Stimulated activated memory B cell treated with anti-CD40 and anti-IgM and Interleukin-4, amounts not matched to agents 10 μg/mL and 1 μg/mL and 100 μg/mL, for 72 hours (primary cell): ENCODE measurements at regions not wholly inside any gene's neighbourhood (a gene's known extent, or its start where the extent isn't known, plus 50 kb on each side); places are given as distances from the start of the nearest gene placed in this dataset.

Experiments used
- ATAC-seq: fragments of 150-1000 bp; cut with Tn5 transposase; 2 replicates; pipeline ENCODE4 v1.10.0; 2021
- H3K27ac Mint-ChIP-seq: one replicate; pipeline ENCODE4 v1.8.0; 2022; ENCODE audit warnings: mild to moderate bottlenecking, mixed read lengths
- H3K27me3 Mint-ChIP-seq: one replicate; pipeline ENCODE4 v1.8.0; 2022; ENCODE audit warnings: mixed read lengths
- H3K36me3 Mint-ChIP-seq: one replicate; pipeline ENCODE4 v1.8.0; 2022; ENCODE audit warnings: mixed read lengths
- H3K4me1 Mint-ChIP-seq: one replicate; pipeline ENCODE4 v1.8.0; 2022; ENCODE audit warnings: mixed read lengths
- H3K4me3 Mint-ChIP-seq: one replicate; pipeline ENCODE4 v1.8.0; 2022; ENCODE audit warnings: mild to moderate bottlenecking, moderate library complexity, mixed read lengths
- H3K9me3 Mint-ChIP-seq: one replicate; pipeline ENCODE4 v1.8.0; 2022; ENCODE audit warnings: mixed read lengths

DNA sequence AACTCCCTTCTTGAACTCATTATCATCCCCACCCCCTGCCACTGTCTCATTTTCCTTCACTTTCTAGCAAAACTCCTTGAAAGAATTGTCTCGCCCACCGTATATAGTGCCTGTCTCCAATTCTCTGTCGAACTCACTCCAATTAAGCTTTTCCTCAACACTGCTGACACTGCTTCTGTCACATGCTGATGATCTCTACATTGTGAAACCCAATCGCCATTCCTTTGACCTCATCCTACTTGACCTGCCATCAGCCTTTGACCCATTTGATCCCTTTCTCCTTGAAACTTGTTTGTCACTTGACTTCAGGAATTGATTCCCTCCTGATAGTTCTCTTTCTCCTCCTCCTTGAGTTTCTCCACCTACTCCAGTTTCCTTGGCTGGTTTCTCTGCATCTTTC lies 54.8 kb downstream of the CCDC71L start:
- Mint-ChIP-seq H3K36me3 (no peaks in the 10 kb centered on the region), H3K4me1 (no peaks in the 10 kb centered on the region), H3K9me3 (no peaks in the 10 kb centered on the region), H3K27ac (no peak overlapping the region), H3K4me3 (no peak overlapping the region), H3K27me3 (no peaks in the 10 kb centered on the region)
- ATAC-seq = no peak

DNA sequence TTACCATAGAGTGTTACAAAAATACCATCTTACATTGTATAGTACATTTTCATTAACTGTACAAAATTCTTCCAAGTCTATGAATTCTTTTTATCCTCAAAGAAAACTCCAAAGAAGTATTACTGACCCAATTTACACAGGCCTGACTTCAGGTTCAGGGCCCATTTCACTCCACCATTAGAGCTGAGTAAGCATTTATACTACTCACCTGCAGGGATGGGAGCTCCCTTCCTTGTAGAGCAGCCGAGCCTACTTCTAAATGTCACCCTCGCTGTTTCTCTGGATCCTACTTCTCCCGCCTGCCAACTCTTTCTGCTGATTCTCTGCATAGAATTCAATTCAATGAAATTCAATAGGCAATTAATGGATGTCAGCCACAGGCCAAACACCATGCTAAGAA lies 56.0 kb downstream of the CCDC71L start:
- no peaks in the 10 kb centered on the region for H3K4me1 Mint-ChIP-seq
- ATAC-seq = no peak
- H3K27ac Mint-ChIP-seq = no peak overlapping the region
- H3K27me3 Mint-ChIP-seq = no peaks in the 10 kb centered on the region
- H3K9me3 Mint-ChIP-seq = no peaks in the 10 kb centered on the region
- H3K4me3 Mint-ChIP-seq = no peak overlapping the region
- no peaks in the 10 kb centered on the region for H3K36me3 Mint-ChIP-seq

DNA sequence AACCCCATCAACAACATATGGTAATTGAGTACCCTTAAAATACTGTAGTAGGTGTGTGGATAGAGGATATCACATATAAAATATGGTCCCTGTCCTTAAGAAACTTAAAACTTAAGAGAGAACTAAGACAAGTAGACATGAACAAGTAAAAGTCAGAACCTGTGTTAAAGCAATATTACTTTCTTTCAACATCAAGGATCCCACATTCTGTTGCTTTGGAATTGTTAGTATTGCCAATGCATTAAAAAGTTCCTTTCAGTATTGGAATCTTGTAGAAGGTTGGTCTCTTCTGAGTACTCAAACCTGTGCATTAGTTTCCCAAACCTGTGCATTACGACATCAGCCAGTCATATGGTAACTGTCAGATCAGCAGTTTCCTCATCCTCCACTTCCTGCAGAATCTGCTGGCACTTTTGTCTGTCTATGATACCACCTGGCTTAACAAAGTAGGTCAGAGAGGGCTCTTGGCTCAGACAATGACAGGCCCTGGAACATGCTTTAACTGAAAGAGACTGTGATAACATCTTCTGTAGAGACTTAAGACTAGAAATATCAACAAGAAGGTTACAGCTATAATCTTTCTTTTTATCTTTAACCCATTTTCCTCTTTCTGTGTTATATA lies 56.5 kb downstream of the CCDC71L start:
- no peaks in the 10 kb centered on the region for H3K4me1 Mint-ChIP-seq
- no peak overlapping the region for H3K4me3 Mint-ChIP-seq
- no peaks in the 10 kb centered on the region for H3K36me3 Mint-ChIP-seq
- no peak overlapping the region for H3K27ac Mint-ChIP-seq
- no peaks in the 10 kb centered on the region for H3K27me3 Mint-ChIP-seq
- no peaks in the 10 kb centered on the region for H3K9me3 Mint-ChIP-seq
- no peak for ATAC-seq

DNA sequence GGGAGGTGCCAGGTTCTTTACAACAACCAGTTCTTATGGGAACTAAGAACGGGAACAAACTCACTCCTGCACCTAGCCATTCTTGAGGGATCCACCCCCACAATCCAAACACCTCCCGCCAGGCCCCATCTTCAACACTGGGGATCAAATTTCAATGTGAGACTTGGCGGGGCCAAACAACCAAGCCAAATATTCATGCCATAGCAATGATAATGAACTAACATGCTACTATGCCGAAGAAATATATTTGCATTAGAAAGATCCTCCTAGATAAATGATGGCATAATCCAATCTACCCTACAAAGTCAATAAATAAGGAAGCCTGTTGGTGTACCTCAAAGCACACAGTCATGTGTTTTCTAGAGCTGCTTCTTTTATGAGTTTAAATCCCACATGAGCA lies 57.6 kb downstream of the CCDC71L start:
- Mint-ChIP-seq H3K4me1 (no peaks in the 10 kb centered on the region), H3K27ac (no peak overlapping the region), H3K27me3 (no peaks in the 10 kb centered on the region), H3K9me3 (no peaks in the 10 kb centered on the region), H3K36me3 (no peaks in the 10 kb centered on the region), H3K4me3 (no peak overlapping the region)
- no peak for ATAC-seq

DNA sequence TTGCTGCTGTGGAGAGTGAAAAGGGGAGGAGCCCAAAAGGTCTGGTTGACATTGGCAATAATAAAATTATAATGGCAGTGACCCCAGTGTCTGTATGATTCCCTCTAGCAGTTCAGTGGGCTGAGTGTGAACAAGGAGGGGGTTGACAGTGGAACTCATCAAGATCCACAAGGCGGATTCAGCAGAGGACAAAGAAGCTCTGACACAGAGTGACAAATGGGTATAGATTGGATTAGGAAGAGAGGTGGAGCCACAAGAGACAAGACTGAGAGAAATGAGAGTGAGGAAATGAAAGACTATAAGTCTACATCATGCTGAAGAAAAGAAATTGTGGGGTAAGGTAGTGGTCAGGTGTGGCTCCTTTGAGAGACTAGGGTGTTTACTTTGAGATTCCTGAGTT lies 58.9 kb downstream of the CCDC71L start:
- Mint-ChIP-seq H3K4me1 (no peaks in the 10 kb centered on the region), H3K9me3 (no peaks in the 10 kb centered on the region), H3K27me3 (no peaks in the 10 kb centered on the region), H3K36me3 (no peaks in the 10 kb centered on the region), H3K4me3 (no peak overlapping the region), H3K27ac (no peak overlapping the region)
- ATAC-seq = no peak

DNA sequence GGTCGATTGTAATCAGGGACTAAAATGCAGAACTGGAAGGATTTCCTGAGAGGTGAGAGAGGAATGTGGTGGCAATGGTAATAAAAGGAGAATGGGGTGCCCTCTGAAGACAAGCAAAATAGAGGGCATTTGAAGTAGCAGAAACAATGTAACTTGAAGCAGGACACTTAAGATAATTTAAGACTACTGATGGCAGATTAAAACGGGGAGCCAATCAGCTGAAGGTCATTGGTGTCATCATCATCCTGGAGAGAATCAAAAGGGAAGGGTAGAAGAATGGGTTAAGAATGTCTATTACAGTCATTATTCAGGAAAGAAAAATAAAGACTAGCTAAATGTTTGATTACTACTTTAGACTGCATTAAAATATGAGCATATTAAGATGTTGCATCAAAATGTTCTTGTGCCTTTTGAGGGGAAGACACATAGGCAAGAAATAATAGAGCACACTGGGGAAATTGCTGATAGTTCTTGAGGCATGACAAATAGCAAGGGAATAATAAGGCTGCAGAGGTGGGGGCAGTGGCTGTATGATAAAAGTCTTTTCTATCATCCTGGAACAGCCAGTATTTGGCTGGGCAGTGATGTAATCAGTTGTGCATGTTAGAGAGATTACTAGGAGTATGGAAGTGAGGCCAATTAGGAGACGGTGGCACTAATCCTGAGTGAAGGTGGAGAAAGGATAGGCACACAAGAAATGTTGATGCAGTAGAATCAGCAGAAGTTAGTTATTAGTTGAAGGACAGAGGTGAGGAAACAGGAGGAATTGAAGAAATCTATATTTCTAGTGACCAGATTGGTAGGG lies 60.2 kb downstream of the CCDC71L start:
- Mint-ChIP-seq H3K27ac (no peak overlapping the region), H3K4me3 (no peak overlapping the region), H3K9me3 (no peaks in the 10 kb centered on the region), H3K36me3 (no peaks in the 10 kb centered on the region), H3K27me3 (no peaks in the 10 kb centered on the region), H3K4me1 (no peaks in the 10 kb centered on the region)
- ATAC-seq = no peak

DNA sequence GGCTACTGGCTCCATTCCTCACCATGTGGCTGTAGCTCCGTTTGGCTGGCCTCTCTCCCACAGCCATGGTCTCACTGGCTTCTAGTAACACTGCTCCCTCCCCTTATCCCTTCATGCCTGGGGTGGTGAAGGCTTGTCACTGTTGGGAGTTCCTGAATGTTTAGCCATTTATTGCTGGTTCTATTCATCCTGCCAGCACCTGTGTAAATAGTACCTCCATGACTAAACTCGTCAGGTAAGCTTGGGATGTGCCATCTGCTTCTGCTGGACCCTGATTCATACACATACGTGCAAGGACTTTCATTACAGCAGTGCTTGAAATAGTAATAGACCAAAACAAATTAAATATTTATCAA lies 61.6 kb downstream of the CCDC71L start:
- Mint-ChIP-seq H3K4me1 (no peaks in the 10 kb centered on the region), H3K9me3 (no peaks in the 10 kb centered on the region), H3K27me3 (no peaks in the 10 kb centered on the region), H3K27ac (no peak overlapping the region), H3K36me3 (no peaks in the 10 kb centered on the region), H3K4me3 (no peak overlapping the region)
- no peak for ATAC-seq

DNA sequence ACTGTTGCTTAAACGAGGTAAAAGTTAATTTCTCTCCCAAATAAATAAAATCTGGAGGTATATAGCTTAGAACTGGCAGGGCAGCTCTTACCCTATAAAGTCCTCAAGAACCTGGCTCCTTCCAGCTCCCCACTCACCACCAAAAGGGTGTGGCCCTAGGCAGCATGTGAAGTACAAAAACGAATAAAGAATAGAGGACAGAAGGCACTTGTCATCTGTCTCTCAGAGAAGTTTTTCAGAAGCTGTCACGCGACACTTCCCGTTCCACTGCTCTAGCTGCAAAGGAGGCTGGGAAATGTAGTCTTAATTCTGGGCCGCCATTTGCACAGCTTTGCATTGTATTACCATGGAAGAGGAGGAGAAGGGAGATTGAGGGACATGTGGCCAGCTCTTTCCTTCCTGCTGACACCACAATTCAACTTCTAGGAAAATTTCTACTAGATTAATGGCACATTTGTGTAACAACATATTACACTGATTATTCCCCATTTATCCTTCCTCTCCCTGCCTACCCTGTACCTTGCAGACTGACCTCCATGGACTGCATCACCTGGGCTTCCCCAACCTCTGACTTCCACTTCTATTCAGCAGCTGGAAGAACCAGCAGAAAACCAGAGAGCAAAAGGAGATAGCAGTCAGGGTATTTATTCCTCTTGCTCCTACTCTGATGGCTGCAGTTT lies 62.2 kb downstream of the CCDC71L start:
- ATAC-seq = peak; percentile 98
- no peak overlapping the region for H3K27ac Mint-ChIP-seq
- H3K27me3 Mint-ChIP-seq = no peaks in the 10 kb centered on the region
- H3K4me1 Mint-ChIP-seq = no peaks in the 10 kb centered on the region
- H3K4me3 Mint-ChIP-seq = peak overlapping the region; percentile 16
- no peaks in the 10 kb centered on the region for H3K9me3 Mint-ChIP-seq
- H3K36me3 Mint-ChIP-seq = no peaks in the 10 kb centered on the region

DNA sequence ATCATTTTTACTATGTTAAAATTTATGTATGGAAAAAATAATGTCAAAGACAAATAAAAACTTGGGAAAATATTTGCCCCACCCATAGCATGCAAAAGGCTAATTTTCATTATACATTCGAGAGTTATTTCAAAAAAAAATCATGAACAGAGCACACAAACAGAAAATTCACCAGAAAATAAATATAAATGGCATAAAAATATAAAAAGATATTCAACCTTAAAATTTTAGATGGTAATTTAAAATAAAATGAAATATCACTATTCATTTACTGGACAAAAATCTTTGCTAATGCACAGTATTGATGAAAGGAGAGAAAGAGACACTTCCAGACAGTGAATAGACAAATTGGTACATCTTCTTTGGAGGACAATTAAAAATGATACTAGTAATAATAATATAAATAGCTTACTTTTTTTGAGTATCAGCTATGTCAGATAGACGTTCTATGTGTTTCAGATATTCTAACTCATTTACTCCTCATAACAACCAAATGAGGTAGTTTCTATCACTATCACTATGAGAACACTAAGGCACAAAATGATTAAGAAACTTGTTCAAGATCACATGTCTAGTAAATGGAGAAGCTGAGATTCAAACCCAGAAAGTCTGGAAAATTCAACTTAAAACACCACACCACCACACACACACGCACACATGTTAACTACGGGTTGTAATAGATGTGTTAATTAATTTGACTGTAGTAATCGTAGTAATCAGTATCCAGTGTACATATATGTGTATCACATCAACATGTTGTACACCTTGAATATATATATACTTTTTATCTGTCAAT lies 63.0 kb downstream of the CCDC71L start:
- Mint-ChIP-seq H3K36me3 (no peaks in the 10 kb centered on the region), H3K4me1 (no peaks in the 10 kb centered on the region), H3K4me3 (no peak overlapping the region), H3K9me3 (no peaks in the 10 kb centered on the region), H3K27me3 (no peaks in the 10 kb centered on the region), H3K27ac (no peak overlapping the region)
- no peak for ATAC-seq

DNA sequence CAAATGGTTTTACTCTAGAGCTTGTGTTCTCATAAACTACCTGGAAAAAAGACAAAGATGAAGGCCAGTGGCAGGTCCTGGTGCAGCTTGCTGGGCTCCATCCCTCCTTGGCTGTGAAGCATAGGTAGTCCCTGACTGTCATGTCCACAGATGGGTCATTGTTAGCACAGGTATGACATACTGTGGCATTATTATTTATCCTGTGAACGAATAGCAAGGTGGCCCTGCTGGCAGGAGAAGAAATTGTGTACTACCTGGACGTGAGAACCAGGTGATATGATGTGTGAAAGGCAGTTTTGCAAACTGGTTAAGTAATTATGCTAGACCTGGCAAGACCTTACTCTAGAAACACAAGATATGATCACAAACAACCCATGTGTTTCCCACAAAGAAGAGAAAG lies 63.9 kb downstream of the CCDC71L start:
- no peaks in the 10 kb centered on the region for H3K36me3 Mint-ChIP-seq
- ATAC-seq = no peak
- H3K9me3 Mint-ChIP-seq = no peaks in the 10 kb centered on the region
- H3K4me3 Mint-ChIP-seq = no peak overlapping the region
- H3K27ac Mint-ChIP-seq = no peak overlapping the region
- no peaks in the 10 kb centered on the region for H3K27me3 Mint-ChIP-seq
- no peaks in the 10 kb centered on the region for H3K4me1 Mint-ChIP-seq

DNA sequence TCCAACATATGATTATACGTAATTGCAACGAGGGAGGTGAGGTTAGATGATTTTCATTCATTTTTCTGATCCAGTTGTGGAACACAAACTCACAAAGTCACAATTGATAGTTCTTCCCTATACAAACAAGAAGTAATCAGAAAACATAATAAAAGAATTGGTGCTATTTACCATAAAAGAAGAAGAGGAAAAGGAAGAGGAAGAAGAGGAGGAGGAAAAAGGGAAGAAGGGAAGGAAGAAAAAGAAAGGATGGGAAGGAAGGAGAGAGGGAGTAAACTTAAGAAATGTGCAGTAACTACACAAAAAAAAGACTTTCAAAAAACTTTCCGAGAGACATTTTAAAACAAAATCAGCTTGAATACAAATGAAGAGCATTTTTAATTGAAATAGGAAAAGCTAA lies 65.0 kb downstream of the CCDC71L start:
- no peaks in the 10 kb centered on the region for H3K9me3 Mint-ChIP-seq

DNA sequence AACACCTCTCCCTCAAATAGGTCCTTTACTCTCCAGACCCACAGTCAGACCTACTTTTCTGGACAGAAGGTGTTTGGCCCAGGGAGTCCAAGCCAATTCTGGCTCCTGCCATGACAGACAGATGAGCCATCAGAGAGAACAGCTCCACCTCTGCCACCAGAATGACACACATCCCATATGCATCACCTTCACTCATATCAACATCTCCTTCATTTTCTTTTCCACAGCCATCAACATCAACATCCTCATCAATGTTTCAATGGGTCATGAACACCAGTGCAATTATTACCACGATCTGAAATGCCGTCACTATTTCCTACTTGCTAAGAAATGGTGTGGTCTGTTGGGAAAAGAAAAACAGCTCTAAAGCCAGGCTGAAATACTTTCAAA lies 67.9 kb downstream of the CCDC71L start:
- no peak for ATAC-seq
- Mint-ChIP-seq H3K4me3 (no peak overlapping the region), H3K36me3 (no peaks in the 10 kb centered on the region), H3K4me1 (no peaks in the 10 kb centered on the region), H3K27ac (no peak overlapping the region), H3K27me3 (no peaks in the 10 kb centered on the region), H3K9me3 (no peaks in the 10 kb centered on the region)

More for the DNA sequence above, 65.0 kb downstream of the CCDC71L start:
- Mint-ChIP-seq H3K27me3 (no peaks in the 10 kb centered on the region), H3K27ac (no peak overlapping the region), H3K4me1 (no peaks in the 10 kb centered on the region), H3K36me3 (no peaks in the 10 kb centered on the region), H3K4me3 (no peak overlapping the region)
- no peak for ATAC-seq

DNA sequence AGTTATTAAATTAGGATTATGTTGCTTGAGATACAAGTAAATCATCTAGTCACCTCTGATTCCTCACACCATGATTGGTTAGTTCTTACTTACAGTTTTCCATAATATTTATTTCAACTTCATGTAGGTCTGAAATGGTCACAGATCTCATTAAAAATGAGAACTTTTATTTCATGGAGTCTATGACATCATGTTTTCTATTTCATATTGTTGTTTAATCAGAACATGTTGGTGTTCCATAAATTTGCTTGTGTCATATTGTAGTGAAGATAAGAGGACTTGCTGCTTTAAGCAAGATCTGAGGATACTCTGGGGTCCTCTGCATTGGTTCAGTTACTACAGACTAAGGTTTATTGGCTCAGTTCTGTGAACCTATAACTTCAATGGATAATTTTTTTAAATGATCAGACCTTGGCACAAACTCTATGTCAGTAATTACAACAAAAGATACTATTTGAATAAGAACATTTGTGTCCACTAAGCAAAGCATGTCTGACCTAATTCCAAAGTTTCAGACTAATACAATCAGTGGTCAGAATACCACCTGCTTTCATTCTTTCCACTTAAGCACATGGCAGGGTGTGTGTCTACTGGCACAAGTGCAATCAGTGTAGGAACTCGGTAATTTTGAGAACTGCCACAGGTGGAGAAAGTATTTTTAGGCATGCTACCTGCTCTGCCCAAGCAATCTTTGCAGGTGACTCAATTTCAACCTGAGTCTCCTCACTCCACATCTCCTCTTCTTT lies 68.5 kb downstream of the CCDC71L start:
- Mint-ChIP-seq H3K36me3 (no peaks in the 10 kb centered on the region), H3K9me3 (no peaks in the 10 kb centered on the region), H3K27ac (no peak overlapping the region), H3K27me3 (no peaks in the 10 kb centered on the region), H3K4me1 (no peaks in the 10 kb centered on the region), H3K4me3 (no peak overlapping the region)
- no peak for ATAC-seq

DNA sequence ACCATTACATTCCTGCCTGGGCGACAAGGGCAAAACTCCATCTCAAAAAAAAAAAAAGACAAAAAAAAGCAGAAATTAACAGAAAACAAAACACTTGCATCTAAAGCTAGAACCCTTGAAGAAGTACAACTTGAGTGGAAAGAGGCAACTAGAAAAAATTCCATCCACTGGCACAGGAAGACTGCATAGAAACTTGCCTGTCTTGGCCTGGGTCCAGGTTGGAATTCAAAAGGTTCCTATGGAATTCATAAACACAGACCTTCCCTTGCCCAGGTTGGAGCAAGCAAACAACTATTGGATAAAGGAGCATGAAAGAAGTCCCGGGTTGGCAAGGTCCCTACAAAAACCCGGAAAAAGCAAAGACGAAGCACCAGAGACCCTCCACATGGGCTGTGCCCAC lies 69.8 kb downstream of the CCDC71L start:
- H3K9me3 Mint-ChIP-seq = no peaks in the 10 kb centered on the region
- no peaks in the 10 kb centered on the region for H3K36me3 Mint-ChIP-seq
- H3K4me1 Mint-ChIP-seq = no peaks in the 10 kb centered on the region
- no peak for ATAC-seq
- H3K27me3 Mint-ChIP-seq = no peaks in the 10 kb centered on the region
- no peak overlapping the region for H3K4me3 Mint-ChIP-seq
- no peak overlapping the region for H3K27ac Mint-ChIP-seq
